ENCODE measurements at regions not wholly inside any gene's neighbourhood (a gene's known extent, or its start where the extent isn't known, plus 50 kb on each side); places are given as distances from the start of the nearest gene placed in this dataset.

DNA sequence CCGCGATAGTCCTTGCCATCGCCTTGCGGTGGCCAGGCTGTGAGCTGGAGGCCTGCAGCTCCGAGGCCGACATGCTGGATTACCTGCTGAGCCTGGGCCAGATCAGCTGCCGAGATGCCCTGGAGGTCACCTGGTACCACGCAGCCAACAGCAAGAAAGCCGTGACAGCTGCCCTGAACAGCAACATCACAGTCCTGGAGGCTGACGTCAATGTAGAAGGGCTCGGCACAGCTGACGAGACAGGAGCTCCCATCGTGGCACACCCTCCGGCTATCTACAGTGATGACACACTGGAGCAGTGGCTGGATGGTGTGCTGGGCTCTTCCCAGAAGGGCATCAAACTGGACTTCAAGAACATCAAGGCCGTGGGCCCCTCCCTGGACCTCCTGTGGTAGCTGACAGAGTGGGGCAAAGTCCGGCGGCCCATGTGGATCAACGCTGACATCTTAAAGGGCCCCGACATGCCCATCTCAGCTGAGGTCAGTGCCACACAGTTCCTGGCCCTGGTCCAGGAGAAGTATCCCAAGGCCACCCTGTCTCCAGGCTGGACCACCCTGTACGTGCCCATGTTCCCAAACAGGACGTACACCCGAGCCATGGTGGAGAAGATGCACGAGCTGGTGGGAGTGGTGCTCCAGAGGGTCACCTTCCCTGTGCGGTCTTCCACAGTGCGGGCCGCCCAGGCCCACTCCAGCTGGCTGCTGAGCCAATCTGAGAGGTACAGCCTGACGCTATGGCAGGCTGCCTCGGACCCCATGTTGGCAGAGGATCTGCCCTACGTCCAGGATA is 70.2 kb downstream of the FAM43A start:
- H3K4me3 ChIP-seq = no peak overlapping the region
- intact Hi-C loops (cut with DNase I; ENCODE audit: low total_unique reads) = no loop called here

DNA sequence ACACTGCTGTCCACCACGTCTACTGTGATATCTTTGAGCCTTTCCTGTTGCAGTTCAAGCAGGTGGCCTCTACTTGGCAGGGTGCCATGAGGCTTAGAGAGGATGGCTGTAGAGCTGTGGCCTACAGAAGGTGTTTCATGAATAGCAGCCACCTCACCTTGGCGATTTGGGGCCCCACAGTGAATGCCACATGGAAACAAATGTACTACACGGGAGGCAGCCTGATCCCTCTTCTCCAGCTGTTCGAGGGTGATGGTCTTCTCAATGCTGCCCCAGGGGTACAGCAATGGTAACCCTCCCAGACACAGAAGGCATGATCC is 70.7 kb downstream of the FAM43A start:
- no peak overlapping the region for H3K4me3 ChIP-seq
- H3K9me3 ChIP-seq = no peaks in the 10 kb centered on the region
- DNase-seq (ENCODE audit: low spot score in 2 of 2) = no peak
- intact Hi-C loops (cut with DNase I; ENCODE audit: low total_unique reads) = no loop called here
- TF ChIP-seq CTCF (IDR thresholded peaks at IDR 0.05) = no peak
- H3K36me3 ChIP-seq = no peaks in the 10 kb centered on the region
- peaks cover 10 to 15% of the 10 kb centered on the region in 2 donors for H3K4me1 ChIP-seq
- no peaks in the 10 kb centered on the region for H3K27me3 ChIP-seq
- peak overlapping the region; percentile 83 to 91 for H3K27ac ChIP-seq

More for the DNA sequence above, 70.2 kb downstream of the FAM43A start:
- Histone ChIP-seq H3K9me3 (no peaks in the 10 kb centered on the region), H3K27me3 (no peaks in the 10 kb centered on the region), H3K36me3 (no peaks in the 10 kb centered on the region), H3K27ac (peak overlapping the region; percentile 83 to 91), H3K4me1 (peaks cover 10 to 11% of the 10 kb centered on the region in 2 donors)
- TF ChIP-seq POLR2AphosphoS5 (IDR thresholded peaks at IDR 0.05) = no peak
- no peak for TF ChIP-seq CTCF (IDR thresholded peaks at IDR 0.05)
- no peak for DNase-seq (ENCODE audit: low spot score in 2 of 2)

DNA sequence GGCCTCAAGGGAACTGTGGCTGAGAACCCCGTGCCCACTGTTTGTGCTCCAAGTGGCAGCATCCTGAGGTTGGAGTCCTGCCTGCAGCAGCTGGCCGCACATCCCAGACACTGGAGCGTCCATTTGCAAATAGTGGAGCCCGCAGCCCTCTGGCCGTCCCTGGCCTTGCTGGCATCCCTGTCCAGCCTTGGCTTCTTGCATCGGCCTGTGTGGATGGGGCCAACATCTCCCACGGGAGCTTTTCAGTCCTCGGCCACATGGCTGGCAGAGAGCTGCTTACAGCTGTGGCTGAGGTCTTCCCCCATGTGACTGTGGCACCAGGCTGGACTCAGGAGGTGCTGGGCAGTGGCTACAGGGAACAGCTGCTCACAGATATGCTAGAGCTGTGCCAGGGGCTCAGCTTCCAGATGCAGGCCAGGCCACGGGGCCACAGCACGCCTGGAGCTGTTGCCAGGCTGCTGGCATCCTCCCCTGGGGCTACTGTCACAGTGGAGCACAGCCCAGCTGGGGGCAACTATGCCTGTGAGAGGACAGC is 71.2 kb downstream of the FAM43A start:
- H3K36me3 ChIP-seq = no peaks in the 10 kb centered on the region
- H3K4me1 ChIP-seq = peaks cover 10 to 15% of the 10 kb centered on the region in 2 donors
- H3K4me3 ChIP-seq = peak overlapping the region in 1 of 3 donors; percentile 5
- intact Hi-C loops (cut with DNase I; ENCODE audit: low total_unique reads) = no loop called here
- no peaks in the 10 kb centered on the region for H3K9me3 ChIP-seq
- TF ChIP-seq CTCF (IDR thresholded peaks at IDR 0.05) = no peak
- no peak for TF ChIP-seq POLR2A (IDR thresholded peaks at IDR 0.05)
- TF ChIP-seq POLR2AphosphoS5 (IDR thresholded peaks at IDR 0.05) = no peak
- H3K27me3 ChIP-seq = no peaks in the 10 kb centered on the region
- DNase-seq (ENCODE audit: low spot score in 2 of 2) = no peak
- H3K27ac ChIP-seq = peak overlapping the region; percentile 83 to 91

GRCh38 chr3:194757647-194758061 is 72.0 kb downstream of the FAM43A start:
- TF ChIP-seq POLR2AphosphoS5 (IDR thresholded peaks at IDR 0.05) = no peak
- no peak for TF ChIP-seq CTCF (IDR thresholded peaks at IDR 0.05)
- no peak for TF ChIP-seq POLR2A (IDR thresholded peaks at IDR 0.05)
- no peak for DNase-seq (ENCODE audit: low spot score in 2 of 2)
- intact Hi-C loops (cut with DNase I; ENCODE audit: low total_unique reads) = no loop called here

GRCh38 chr3:194758716-194759115 is 73.0 kb downstream of the FAM43A start:
- intact Hi-C loops (cut with DNase I; ENCODE audit: low total_unique reads) = no loop called here
- DNase-seq (ENCODE audit: low spot score in 2 of 2) = no peak

More at GRCh38 chr3:194757647-194758061, 72.0 kb downstream of the FAM43A start:
- Histone ChIP-seq H3K27me3 (no peaks in the 10 kb centered on the region), H3K36me3 (no peaks in the 10 kb centered on the region), H3K4me1 (peaks cover 10 to 15% of the 10 kb centered on the region in 2 donors), H3K4me3 (no peak overlapping the region), H3K27ac (peak overlapping the region; percentile 83 to 91), H3K9me3 (no peaks in the 10 kb centered on the region)

More at GRCh38 chr3:194758716-194759115, 73.0 kb downstream of the FAM43A start:
- Histone ChIP-seq H3K4me3 (no peak overlapping the region), H3K9me3 (no peaks in the 10 kb centered on the region), H3K4me1 (peaks cover 10 to 15% of the 10 kb centered on the region in 2 donors), H3K27ac (peak overlapping the region; percentile 83 to 91), H3K36me3 (no peaks in the 10 kb centered on the region), H3K27me3 (no peaks in the 10 kb centered on the region)
- TF ChIP-seq POLR2A (IDR thresholded peaks at IDR 0.05) (no peak), POLR2AphosphoS5 (IDR thresholded peaks at IDR 0.05) (no peak), CTCF (IDR thresholded peaks at IDR 0.05) (no peak)
